Activated CD8-positive, alpha-beta memory T cell treated with anti-CD3 and anti-CD28 coated beads, Interleukin-2, amount 10 ng/mL, durations not matched to agents 7 days and 5 days (primary cell): ENCODE measurements at regions not wholly inside any gene's neighbourhood (a gene's known extent, or its start where the extent isn't known, plus 50 kb on each side); places are given as distances from the start of the nearest gene placed in this dataset.

Experiments
- ATAC-seq: fragments of 150-1000 bp; cut with Tn5 transposase; one replicate; pipeline ENCODE4 v1.10.0; 2021; ENCODE audit warnings: moderate library complexity
- CTCF ChIA-PET: fragments of 350-600 bp; sonication (Branson Sonifier 250); formaldehyde crosslinking; loops from one replicate; lab custom pipeline; 2021; ENCODE audit warnings: antibody characterized with exemption; lab: Charles Lee
- DNase-seq: peaks from one replicate; pipeline ENCODE4 v3.0.0-alpha.2; 2020
- H3K27ac Mint-ChIP-seq: one replicate; pipeline ENCODE4 v1.8.0; 2021; ENCODE audit warnings: mild to moderate bottlenecking, mixed read lengths
- H3K27me3 Mint-ChIP-seq: one replicate; pipeline ENCODE4 v1.8.0; 2021; ENCODE audit warnings: mixed read lengths
- H3K36me3 Mint-ChIP-seq: one replicate; pipeline ENCODE4 v1.8.0; 2021; ENCODE audit warnings: mild to moderate bottlenecking, mixed read lengths
- H3K4me1 Mint-ChIP-seq: one replicate; pipeline ENCODE4 v1.8.0; 2021; ENCODE audit warnings: mixed read lengths
- H3K4me3 Mint-ChIP-seq: one replicate; pipeline ENCODE4 v1.8.0; 2021; ENCODE audit warnings: mild to moderate bottlenecking, moderate library complexity, mixed read lengths
- H3K9me3 Mint-ChIP-seq: one replicate; pipeline ENCODE4 v1.8.0; 2022; ENCODE audit warnings: low read depth, mixed read lengths

DNA sequence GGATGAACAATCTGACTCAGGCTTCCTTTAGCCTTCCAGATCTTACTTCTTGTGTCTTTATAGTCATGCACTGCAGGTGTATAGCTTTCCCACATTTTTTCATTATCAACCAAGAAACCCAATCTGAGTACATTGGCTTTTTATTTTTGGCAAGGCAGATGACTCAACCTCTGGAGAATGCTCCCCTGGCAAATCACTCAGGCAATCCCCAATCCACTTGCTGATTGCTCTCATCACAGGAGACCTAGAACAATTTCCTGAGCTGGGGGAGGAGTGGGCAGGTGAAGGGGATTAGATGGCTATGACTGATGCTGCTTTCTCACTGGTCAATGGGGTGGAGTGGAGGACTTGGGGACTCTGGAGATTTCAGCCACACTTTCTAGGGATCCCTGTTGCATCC, 134.4 kb downstream of the SLC16A9 start:
- Mint-ChIP-seq H3K27me3 (peaks cover 2% of the 10 kb centered on the region), H3K4me1 (no peaks in the 10 kb centered on the region), H3K9me3 (no peaks in the 10 kb centered on the region), H3K27ac (no peak overlapping the region), H3K36me3 (no peaks in the 10 kb centered on the region), H3K4me3 (no peak overlapping the region)
- DNase-seq (no peak), ATAC-seq (no peak)
- CTCF ChIA-PET, result no interaction called here

- Mint-ChIP-seq H3K27ac (no peak overlapping the region), H3K36me3 (no peaks in the 10 kb centered on the region), H3K4me1 (no peaks in the 10 kb centered on the region), H3K9me3 (no peaks in the 10 kb centered on the region), H3K4me3 (no peak overlapping the region), H3K27me3 (no peaks in the 10 kb centered on the region)
- DNase-seq (no peak), ATAC-seq (no peak)
- CTCF ChIA-PET, result no interaction called here
These were observed 146.1 kb downstream of the SLC16A9 start for GRCh38 chr10:59563531-59563930.

DNA sequence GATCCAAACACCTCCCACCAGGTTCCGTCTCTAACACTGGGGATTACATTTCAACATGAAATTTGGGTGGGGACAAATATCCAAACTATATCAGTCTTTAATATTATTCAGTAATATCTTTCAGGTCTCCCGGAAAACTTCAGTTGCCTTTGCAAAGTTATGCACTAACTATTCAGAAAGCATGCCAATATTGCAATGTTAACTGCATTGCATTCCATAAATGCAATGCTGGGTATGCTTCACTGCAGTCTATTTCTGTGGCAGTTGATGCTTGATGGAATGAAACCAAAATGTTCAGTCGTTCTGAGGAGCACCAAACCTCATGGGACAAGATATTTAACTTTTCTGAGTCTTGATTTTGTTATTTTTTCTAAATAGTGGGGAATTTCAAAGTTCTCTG, 147.5 kb downstream of the SLC16A9 start:
- Mint-ChIP-seq H3K4me1 (no peaks in the 10 kb centered on the region), H3K4me3 (no peak overlapping the region), H3K27ac (no peak overlapping the region), H3K36me3 (no peaks in the 10 kb centered on the region), H3K9me3 (no peaks in the 10 kb centered on the region), H3K27me3 (no peaks in the 10 kb centered on the region)
- CTCF ChIA-PET, result interaction anchor here (0.9 kb wide), 1 partner anchor 18 kb away, joined by 4 read pairs; no protein-coding TSS in a partner anchor
- ATAC-seq (no peak), DNase-seq (no peak)

GRCh38 chr10:59561477-59562121, 148.1 kb downstream of the SLC16A9 start:
- Mint-ChIP-seq H3K36me3 (no peaks in the 10 kb centered on the region), H3K4me1 (no peaks in the 10 kb centered on the region), H3K27ac (no peak overlapping the region), H3K4me3 (no peak overlapping the region), H3K27me3 (no peaks in the 10 kb centered on the region), H3K9me3 (no peaks in the 10 kb centered on the region)
- CTCF ChIA-PET, result interaction anchor here (0.9 kb wide), 1 partner anchor 19 kb away, joined by 4 read pairs; no protein-coding TSS in a partner anchor
- ATAC-seq (no peak), DNase-seq (no peak)

GRCh38 chr10:59560990-59561389, 148.7 kb downstream of the SLC16A9 start:
- Mint-ChIP-seq H3K27ac (no peak overlapping the region), H3K36me3 (no peaks in the 10 kb centered on the region), H3K4me3 (no peak overlapping the region), H3K27me3 (no peaks in the 10 kb centered on the region), H3K4me1 (no peaks in the 10 kb centered on the region), H3K9me3 (no peaks in the 10 kb centered on the region)
- DNase-seq (no peak), ATAC-seq (no peak)
- CTCF ChIA-PET, result no interaction called here

- DNase-seq, result no peak
- Mint-ChIP-seq H3K9me3 (no peaks in the 10 kb centered on the region), H3K27me3 (no peaks in the 10 kb centered on the region), H3K4me3 (no peak overlapping the region), H3K36me3 (no peaks in the 10 kb centered on the region), H3K4me1 (no peaks in the 10 kb centered on the region), H3K27ac (no peak overlapping the region)
- no peak for ATAC-seq
- CTCF ChIA-PET, result no interaction called here
These were observed 149.5 kb downstream of the SLC16A9 start for GRCh38 chr10:59560161-59560560.

- no peak overlapping the region for H3K4me3 Mint-ChIP-seq
- ATAC-seq, result no peak
- DNase-seq, result no peak
- H3K36me3 Mint-ChIP-seq, result no peaks in the 10 kb centered on the region
- CTCF ChIA-PET, result no interaction called here
- H3K27me3 Mint-ChIP-seq, result no peaks in the 10 kb centered on the region
- H3K9me3 Mint-ChIP-seq, result no peaks in the 10 kb centered on the region
- no peaks in the 10 kb centered on the region for H3K4me1 Mint-ChIP-seq
- H3K27ac Mint-ChIP-seq, result no peak overlapping the region
These were observed 151.6 kb downstream of the SLC16A9 start for GRCh38 chr10:59558066-59558465.

- no peak overlapping the region for H3K4me3 Mint-ChIP-seq
- ATAC-seq, result no peak
- no peaks in the 10 kb centered on the region for H3K27me3 Mint-ChIP-seq
- H3K9me3 Mint-ChIP-seq, result no peaks in the 10 kb centered on the region
- no peak overlapping the region for H3K27ac Mint-ChIP-seq
- no peaks in the 10 kb centered on the region for H3K36me3 Mint-ChIP-seq
- no peaks in the 10 kb centered on the region for H3K4me1 Mint-ChIP-seq
- CTCF ChIA-PET, result no interaction called here
- DNase-seq, result no peak
These were observed 152.0 kb downstream of the SLC16A9 start for GRCh38 chr10:59557642-59558041.

DNA sequence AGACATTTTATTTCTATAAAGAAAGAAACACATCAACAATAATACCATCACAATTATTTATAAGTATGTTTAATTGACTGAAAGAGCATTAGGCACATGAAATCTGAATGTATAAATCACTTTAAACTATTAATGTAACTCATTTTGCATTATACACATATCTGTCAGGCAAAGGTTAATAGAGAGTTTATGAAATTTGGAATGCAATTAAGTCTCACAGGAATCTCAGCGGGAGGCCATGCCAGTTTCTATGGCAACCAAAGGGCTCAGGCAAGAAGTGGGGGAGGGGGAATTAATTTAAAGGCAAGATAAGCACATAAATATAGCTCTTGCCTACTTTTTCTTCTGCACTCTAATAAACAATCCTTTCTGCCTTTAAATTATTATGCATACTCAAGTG, 152.6 kb downstream of the SLC16A9 start:
- Mint-ChIP-seq H3K27ac (no peak overlapping the region), H3K27me3 (no peaks in the 10 kb centered on the region), H3K9me3 (no peaks in the 10 kb centered on the region), H3K36me3 (no peaks in the 10 kb centered on the region), H3K4me3 (no peak overlapping the region), H3K4me1 (no peaks in the 10 kb centered on the region)
- ATAC-seq (no peak), DNase-seq (no peak)
- CTCF ChIA-PET, result no interaction called here

GRCh38 chr10:59553162-59553900, 156.3 kb downstream of the SLC16A9 start:
- ATAC-seq, result no peak
- H3K36me3 Mint-ChIP-seq, result no peaks in the 10 kb centered on the region
- H3K27ac Mint-ChIP-seq, result no peak overlapping the region
- no peaks in the 10 kb centered on the region for H3K27me3 Mint-ChIP-seq
- H3K4me1 Mint-ChIP-seq, result no peaks in the 10 kb centered on the region
- no peak for DNase-seq
- CTCF ChIA-PET, result no interaction called here
- no peak overlapping the region for H3K4me3 Mint-ChIP-seq
- H3K9me3 Mint-ChIP-seq, result no peaks in the 10 kb centered on the region

DNA sequence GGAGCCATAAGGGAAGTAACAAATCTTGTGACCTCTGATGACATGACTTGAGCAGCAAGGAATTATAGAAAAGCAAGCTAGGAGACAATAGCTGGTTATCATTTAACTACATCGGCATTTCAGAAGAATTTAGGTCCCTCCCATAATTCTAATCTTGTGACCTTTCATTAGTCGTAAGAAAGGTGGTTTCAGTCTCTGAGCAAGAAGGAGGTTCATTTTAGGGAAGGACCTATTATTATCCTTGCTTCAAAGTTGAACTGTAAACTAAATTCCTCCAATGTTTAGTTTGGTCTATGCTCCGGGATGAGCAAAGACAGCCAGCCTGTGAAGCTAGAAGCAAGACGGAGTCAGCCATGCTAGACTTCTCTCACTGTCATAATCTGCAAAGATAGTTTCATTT, 159.6 kb downstream of the SLC16A9 start:
- H3K9me3 Mint-ChIP-seq, result peaks cover 2% of the 10 kb centered on the region
- ATAC-seq (no peak), DNase-seq (no peak)
- H3K4me1 Mint-ChIP-seq, result no peaks in the 10 kb centered on the region
- H3K36me3 Mint-ChIP-seq, result no peaks in the 10 kb centered on the region
- H3K4me3 Mint-ChIP-seq, result no peak overlapping the region
- H3K27me3 Mint-ChIP-seq, result no peaks in the 10 kb centered on the region
- no peak overlapping the region for H3K27ac Mint-ChIP-seq
- CTCF ChIA-PET, result no interaction called here

DNA sequence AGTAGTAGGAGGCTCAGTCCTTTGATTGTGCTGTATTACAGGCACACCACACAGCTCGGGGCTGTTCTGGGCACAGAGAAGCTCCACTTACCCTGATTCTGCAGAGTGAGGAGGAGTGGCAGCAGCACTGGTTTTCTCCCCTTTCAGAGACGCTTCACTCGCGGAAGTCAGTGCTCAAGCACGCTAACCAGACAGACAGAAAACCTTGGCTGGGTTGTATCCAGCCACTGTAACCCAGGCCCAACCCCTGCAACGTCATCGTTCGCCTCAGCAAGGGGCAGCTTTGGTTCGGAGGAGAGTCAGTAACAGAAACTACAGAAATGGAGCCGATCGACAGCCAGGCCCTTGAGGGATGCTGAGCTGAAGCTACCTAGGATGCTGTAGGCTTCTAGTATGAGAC, 171.0 kb downstream of the SLC16A9 start:
- DNase-seq (no peak), ATAC-seq (no peak)
- no peaks in the 10 kb centered on the region for H3K4me1 Mint-ChIP-seq
- H3K36me3 Mint-ChIP-seq, result no peaks in the 10 kb centered on the region
- H3K9me3 Mint-ChIP-seq, result peaks cover 4% of the 10 kb centered on the region
- no peak overlapping the region for H3K4me3 Mint-ChIP-seq
- CTCF ChIA-PET, result no interaction called here
- H3K27ac Mint-ChIP-seq, result no peak overlapping the region
- H3K27me3 Mint-ChIP-seq, result no peaks in the 10 kb centered on the region

DNA sequence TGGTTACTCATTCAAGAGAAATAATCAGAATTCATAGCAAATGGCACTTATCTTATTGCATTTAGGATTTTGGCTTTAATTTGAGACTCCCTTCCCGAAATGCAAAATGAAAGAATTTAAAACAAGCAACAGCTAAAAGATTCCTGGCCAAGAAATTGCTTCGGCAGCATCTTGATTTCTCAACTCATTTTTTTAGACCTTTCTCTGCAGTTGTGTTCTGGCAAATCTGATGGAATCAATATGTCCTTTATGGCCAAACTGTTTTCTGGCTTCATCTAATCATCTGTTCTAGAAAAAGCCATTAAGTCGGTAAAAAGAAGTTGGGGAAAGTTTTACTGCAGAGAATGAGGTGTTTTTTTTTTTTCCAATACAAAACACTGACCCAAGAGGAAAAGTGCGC, 172.1 kb downstream of the SLC16A9 start:
- Mint-ChIP-seq H3K27me3 (no peaks in the 10 kb centered on the region), H3K27ac (no peak overlapping the region), H3K4me1 (no peaks in the 10 kb centered on the region), H3K9me3 (peaks cover 4% of the 10 kb centered on the region), H3K36me3 (no peaks in the 10 kb centered on the region), H3K4me3 (no peak overlapping the region)
- DNase-seq (no peak), ATAC-seq (no peak)
- CTCF ChIA-PET, result no interaction called here
